Mammary epithelial cell (primary cell): ENCODE measurements at regions not wholly inside any gene's neighbourhood (a gene's known extent, or its start where the extent isn't known, plus 50 kb on each side); places are given as distances from the start of the nearest gene placed in this dataset.

ENCODE experiments used
- EZH2 ChIP-seq: IDR thresholded peaks from 2 replicates; pipeline ENCODE4 v1.6.1; 2012; ENCODE audit warnings: low read length, inconsistent platforms, borderline replicate concordance
- TF ChIP-seq, protein P1 (sequence below), 2 donors: IDR thresholded peaks in 1 of 2; conservative IDR thresholded peaks in 1 of 2; 2 replicates each; pipeline ENCODE4 v1.5.1; 2011 to 2012; ENCODE audit warnings: inconsistent platforms in 2 of 2, low read length in 2 of 2, mild to moderate bottlenecking in 2 of 2, control low read depth in 1 of 2, low read depth in 1 of 2; ENCODE audit not compliant: insufficient read depth in 1 of 2; ENCODE audit errors: extremely low read depth in 1 of 2

DNA sequence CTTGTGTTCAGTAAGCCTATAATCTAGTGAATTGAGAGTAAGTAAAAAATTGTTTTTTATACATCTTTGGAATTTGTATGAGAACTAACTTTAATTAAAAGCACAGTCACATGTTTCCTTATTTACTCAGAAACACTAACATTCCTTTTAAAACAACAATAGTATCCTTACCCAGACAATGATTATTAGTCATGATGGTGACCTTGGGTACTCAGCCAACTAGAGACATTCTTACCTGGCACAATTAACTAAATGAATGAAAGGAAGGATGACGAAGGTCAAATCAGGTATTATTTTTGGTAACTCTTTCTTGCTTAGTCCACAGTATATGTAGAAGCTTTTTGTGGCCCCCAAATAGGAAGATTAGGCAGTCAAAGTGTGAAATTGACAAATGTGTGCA lies 901.0 kb downstream of the FAT4 start:
- no peak for TF ChIP-seq EZH2
- TF ChIP-seq, protein P1, sequence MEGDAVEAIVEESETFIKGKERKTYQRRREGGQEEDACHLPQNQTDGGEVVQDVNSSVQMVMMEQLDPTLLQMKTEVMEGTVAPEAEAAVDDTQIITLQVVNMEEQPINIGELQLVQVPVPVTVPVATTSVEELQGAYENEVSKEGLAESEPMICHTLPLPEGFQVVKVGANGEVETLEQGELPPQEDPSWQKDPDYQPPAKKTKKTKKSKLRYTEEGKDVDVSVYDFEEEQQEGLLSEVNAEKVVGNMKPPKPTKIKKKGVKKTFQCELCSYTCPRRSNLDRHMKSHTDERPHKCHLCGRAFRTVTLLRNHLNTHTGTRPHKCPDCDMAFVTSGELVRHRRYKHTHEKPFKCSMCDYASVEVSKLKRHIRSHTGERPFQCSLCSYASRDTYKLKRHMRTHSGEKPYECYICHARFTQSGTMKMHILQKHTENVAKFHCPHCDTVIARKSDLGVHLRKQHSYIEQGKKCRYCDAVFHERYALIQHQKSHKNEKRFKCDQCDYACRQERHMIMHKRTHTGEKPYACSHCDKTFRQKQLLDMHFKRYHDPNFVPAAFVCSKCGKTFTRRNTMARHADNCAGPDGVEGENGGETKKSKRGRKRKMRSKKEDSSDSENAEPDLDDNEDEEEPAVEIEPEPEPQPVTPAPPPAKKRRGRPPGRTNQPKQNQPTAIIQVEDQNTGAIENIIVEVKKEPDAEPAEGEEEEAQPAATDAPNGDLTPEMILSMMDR (conservative IDR thresholded peaks at IDR 0.05 in 1 of 2, IDR thresholded peaks at IDR 0.05 in 1 of 2; ENCODE audit: extremely low read depth in 1 of 2, insufficient read depth in 1 of 2, low read depth in 1 of 2, low read length in 2 of 2) = no peak
